Adrenal gland (tissue), 5 donors: ENCODE measurements at regions not wholly inside any gene's neighbourhood (a gene's known extent, or its start where the extent isn't known, plus 50 kb on each side); places are given as distances from the start of the nearest gene placed in this dataset.

Experiments
- POLR2A ChIP-seq, 2 donors: fragments of 450-650 bp; IDR thresholded peaks; one replicate each; pipeline ENCODE4 v1.6.1; 2017; ENCODE audit warnings: antibody characterized with exemption in 2 of 2, mild to moderate bottlenecking in 2 of 2, moderate library complexity in 1 of 2
- TF ChIP-seq, protein P1 (sequence below), 6 experiments: fragments of 450-650 bp in 4 of 6; fragments of 200-600 bp in 2 of 6; sonication (generic) in 1 of 6; IDR thresholded peaks; 1 replicate in 5 of 6; 2 replicates in 1 of 6; pipeline versions ENCODE4 v1.5.1 to v1.8.0; 2016 to 2021; ENCODE audit warnings: antibody characterized with exemption in 6 of 6, mild to moderate bottlenecking in 2 of 6, moderate library complexity in 1 of 6
- donor health status: DM: no; HTN: no; CAD: no.

DNA sequence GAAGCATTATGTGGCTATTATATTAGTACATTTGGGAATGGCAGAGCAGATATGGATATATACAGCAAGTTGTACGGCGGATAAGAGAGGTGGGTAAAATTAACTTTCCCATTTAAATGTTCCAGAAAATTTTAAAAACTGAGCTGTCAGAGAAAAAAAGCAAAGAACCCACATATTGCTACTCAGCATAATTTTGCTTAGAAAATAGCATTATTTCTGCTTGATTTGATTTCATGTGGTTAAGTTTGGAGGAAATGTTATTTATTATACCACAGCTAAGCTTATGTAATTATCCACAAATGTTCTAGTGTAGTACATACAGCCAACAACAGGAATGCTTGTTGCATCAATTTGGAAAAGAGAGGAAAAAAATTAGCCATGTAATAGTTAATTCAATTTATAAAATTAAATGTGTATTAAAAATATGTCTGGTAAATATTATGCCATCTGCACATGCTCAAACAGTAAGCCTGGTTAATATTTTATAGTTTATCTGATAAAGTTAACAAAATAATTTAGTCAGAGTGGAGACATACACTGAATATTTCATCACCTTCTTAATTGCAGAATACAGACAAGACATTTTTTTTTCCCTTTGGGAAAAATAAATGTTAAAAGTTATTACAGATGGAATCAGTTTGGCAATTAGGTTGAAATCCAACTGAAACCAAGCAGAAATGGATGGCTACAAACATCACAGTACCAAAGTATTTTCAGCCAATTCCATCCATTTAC is 172.1 kb upstream of the ID4 start:
- TF ChIP-seq, protein P1, sequence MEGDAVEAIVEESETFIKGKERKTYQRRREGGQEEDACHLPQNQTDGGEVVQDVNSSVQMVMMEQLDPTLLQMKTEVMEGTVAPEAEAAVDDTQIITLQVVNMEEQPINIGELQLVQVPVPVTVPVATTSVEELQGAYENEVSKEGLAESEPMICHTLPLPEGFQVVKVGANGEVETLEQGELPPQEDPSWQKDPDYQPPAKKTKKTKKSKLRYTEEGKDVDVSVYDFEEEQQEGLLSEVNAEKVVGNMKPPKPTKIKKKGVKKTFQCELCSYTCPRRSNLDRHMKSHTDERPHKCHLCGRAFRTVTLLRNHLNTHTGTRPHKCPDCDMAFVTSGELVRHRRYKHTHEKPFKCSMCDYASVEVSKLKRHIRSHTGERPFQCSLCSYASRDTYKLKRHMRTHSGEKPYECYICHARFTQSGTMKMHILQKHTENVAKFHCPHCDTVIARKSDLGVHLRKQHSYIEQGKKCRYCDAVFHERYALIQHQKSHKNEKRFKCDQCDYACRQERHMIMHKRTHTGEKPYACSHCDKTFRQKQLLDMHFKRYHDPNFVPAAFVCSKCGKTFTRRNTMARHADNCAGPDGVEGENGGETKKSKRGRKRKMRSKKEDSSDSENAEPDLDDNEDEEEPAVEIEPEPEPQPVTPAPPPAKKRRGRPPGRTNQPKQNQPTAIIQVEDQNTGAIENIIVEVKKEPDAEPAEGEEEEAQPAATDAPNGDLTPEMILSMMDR (IDR thresholded peaks at IDR 0.05): no peak
- no peak for TF ChIP-seq POLR2A (IDR thresholded peaks at IDR 0.05)
